GM18867 (cell line): ENCODE measurements at regions not wholly inside any gene's neighbourhood (a gene's known extent, or its start where the extent isn't known, plus 50 kb on each side); places are given as distances from the start of the nearest gene placed in this dataset.
"Not testable (repeated sequence)": the region's sequence is repeated elsewhere in the genome, so short reads cannot be mapped to it uniquely, and the experiment has no call there.

Source experiments
- ATAC-seq: cut with Tn5 transposase; IDR thresholded peaks from one replicate; pipeline ENCODE4 v1.9.1; 2021; ENCODE audit warnings: mild to moderate bottlenecking, moderate library complexity; ENCODE audit not compliant: unreplicated experiment

DNA sequence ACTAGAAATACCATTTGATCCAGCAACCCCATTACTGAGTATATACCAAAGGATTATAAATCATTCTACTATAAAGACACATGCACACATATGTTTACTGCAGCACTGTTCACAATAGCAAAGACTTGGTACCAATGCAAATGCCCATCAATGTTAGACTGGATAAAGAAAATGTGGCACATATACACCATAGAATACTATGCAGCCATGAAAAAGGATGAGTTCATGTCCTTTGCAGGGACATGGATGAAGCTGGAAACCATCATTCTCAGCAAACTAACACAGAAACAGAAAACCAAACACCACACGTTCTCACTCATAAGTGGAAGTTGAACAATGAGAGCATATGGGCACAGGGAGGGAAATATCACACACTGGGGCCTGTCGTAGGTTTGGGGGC, 106.0 kb downstream of the SPATA18 start:
- ATAC-seq: not testable (repeated sequence)

DNA sequence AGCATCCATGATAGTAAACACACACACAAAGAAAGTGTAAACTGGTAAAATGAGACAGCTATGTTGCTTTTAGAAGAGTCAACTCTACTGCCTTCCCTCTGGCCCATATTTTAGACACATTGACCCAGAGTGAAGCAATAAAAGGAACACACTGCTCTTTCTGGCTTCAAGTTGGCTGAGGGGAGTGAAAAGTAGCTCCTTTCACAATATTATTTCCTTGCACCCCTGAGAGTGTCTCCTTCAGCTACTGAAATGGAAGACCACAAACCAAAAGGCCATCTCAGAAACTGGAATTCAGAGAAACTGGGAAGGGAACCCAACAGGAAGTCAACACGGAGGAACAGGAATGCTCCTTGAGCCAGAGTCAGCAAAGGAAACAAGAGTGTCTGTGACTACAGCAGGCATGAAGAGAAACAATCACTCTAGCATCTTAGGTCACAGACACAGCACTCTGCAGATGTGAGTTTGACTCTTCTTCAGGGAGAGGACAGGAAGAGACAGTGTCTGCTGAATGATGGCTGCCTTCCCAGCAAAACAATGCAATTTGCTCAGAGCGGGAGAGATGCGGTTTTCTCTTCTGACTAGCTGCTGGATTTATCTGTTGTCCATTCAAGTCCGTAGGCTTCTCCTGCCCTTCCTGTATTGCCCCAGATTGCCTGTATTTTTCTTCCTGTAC, 106.7 kb downstream of the SPATA18 start:
- ATAC-seq: no peak

DNA sequence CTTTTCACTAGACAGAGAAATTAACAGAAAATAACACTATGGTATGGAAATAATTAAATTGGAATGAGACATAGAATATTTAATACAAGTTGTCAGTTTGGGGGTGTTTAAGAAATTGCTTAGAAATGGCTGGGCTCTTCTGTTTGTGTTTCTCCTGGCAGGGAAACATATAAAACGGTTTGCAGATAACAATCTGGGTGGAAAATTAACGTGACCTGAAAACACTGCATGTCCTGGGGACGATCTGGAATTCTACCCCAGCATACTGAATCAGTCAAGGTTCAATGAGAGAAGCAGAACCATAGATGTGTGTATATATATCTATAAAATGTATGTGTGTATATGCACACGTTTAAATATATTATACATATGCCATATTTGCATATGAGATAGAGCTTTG, 109.8 kb downstream of the SPATA18 start:
- ATAC-seq: no peak

DNA sequence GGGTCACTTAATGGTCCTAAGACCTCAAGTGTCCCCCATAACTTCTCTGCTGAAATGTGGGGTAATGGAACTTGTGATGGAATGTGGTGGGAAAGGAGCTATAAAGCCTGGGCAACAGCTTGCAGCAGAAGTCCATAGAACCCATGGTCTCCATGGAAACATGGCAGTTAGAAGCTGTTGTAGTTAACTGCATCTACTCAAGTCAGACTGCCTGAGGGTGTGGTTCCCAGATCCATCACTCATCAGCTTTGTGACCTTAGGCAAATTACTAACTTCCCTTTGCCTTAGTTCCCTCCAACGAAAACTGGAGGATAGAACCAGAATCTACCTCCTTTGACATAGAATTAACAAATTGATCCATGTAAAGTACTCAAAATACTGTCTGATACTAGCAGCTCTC, 113.0 kb downstream of the SPATA18 start:
- ATAC-seq: no peak

DNA sequence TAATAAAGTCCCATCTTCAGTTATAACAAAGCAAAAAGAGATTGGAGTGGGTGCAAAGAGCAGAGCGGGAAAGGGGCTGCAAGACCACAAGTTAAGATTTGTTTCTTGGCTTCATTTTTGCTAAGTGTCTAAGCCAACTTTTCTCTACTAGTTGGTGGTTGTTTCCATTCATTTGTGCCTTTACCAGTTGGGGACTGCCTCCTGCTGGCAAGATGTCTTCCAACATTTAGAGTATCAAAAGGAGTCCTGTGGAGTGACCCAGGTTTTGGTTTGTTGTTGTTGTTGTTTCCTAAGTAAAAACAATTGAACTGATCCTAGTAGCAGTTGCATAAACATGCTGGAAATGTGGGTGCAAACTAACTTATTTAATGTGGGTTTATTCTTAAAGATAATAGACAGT, 121.1 kb downstream of the SPATA18 start:
- ATAC-seq: no peak

DNA sequence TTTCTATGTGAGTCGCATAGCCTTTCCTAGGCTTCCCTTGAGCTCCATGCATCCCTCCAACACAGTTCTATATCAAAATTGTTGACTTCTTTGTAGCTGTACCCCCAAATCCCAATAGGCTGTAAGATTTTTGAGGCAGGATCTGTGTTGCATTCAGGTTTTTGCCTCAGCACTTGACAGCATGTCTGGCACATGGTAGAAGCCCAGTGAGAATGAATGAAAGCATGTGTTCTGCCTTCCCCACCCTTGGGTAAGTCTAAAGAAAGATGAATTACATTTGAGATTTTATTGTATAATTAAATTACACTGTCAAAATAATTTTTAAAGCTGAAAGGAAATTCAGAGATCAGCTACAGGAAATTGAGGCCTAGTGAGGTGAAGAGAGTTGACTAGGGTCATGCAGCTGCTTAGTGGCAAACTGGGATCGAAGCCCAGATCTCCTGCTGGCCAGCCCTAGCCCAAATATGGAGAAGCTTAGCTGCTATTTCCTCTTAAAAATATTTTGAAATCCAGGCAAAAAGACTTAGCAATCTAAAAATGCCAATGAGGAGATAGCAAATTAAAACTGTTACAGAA, 122.5 kb downstream of the SPATA18 start:
- ATAC-seq: no peak

DNA sequence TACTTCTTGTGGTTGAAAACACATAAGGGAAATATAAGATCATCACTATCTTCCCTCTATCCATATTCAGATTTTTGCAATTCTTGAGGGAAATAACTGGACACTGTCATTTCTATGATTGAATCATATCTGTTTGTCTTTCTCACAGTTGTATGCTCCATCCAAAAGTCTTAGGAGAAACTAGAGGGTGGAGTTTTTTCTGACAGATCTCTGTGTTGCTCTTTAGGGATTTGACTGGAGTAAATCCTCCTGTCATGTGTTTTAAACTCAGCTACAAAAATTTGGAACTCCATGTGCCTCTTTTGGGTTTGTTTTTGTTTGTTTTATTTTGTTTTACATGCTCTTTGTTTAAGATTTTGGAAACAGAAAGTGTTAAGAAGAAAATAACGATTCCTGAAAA, 136.5 kb downstream of the SPATA18 start:
- no peak for ATAC-seq

DNA sequence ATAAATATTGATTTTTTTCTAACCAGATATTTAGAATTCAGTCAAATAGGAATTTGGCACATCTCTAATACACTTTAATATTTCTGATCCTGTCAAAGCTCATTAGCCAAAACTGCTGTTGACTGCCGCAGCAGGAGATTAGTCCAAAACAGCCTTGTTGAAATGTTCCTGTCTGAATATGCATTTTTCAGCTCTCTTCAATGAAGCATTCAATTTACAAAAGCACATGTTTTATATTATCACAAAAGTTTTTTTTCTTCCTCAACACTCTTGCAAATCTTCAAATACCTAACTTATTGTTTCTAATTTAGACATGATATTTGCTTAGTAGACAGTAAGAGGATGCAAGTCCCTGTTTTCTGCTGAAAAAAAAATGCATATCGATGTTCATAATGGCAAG, 140.9 kb downstream of the SPATA18 start:
- no peak for ATAC-seq

DNA sequence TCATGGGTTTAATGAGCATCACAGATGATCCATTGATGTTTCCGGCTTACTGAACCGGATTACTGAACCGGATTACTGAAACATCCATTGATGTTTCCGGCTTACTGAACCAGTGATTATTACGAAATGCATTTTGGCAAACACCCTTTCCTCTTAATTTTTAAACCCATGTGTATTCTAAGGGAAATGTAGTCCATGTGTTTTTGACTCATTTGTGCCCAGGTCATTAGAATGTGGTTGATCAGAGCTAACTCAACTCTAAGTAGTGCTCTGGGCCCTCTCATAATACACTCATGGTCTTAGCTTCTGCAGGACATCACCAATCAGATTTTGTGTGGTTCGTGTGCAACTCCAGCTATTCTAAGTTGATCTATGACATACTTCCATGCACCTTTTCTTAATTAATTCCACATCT, 141.6 kb downstream of the SPATA18 start:
- no peak for ATAC-seq

DNA sequence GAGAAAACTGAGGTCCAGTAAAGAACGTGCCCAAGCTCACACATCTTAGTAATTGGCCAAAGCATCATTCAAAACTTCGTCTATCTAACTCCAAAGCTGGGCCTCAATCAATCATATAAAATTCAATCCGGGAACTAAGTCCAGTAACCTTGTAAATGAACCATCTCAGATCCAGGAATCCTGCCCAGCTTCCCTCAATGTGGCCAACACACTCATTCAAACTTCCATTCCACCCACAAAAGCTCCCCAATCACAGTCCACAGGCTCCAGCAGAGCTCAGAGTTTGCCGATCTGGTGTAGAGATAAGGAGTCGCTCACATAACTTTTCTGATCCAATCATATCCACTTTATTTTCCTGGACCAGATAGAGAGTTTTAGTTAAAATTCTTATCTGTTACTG, 144.8 kb downstream of the SPATA18 start:
- no peak for ATAC-seq

DNA sequence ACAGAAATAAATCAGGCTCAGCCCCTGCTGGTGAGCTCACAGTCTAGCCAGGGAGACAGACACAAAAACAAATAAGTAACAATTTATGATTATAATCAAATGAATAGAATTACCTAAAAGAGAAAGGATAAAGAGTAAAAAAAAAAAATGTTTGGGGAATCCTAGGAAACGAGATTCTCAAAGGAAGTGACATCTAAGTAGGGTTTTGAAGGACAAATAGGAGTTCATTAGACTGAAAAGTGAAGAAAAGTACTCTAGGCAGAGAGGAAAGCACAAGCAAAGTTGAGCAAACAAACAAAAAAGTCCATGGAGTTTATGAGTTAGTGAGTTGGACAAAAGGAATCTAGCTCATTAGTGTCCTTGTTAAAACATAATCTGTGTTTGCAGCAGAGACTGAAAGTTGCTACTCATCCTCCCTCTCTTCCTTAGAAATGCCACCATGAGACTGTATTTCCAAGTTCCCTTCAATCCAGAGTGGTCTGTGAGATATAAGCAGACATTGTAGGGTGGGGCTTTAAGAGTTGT, 145.6 kb downstream of the SPATA18 start:
- ATAC-seq: no peak

DNA sequence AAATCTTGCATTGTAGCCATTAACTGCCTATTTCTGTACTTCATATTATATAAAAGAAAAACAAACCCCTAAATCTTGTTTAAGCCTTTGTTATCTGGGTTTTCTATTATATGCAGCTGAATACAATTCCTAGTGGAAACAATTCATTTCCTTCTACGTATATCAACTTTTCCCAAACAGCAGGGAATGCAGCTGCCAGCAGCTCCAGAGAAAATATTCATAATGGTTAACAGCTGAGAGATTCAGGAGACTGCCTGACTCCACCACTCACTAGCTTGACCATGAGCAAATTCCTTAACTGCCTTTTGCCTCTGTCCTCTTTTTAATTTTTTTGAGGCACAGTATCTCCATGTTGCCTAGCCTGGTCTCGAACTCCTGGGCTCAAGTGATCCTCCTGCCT, 146.2 kb downstream of the SPATA18 start:
- ATAC-seq: no peak

DNA sequence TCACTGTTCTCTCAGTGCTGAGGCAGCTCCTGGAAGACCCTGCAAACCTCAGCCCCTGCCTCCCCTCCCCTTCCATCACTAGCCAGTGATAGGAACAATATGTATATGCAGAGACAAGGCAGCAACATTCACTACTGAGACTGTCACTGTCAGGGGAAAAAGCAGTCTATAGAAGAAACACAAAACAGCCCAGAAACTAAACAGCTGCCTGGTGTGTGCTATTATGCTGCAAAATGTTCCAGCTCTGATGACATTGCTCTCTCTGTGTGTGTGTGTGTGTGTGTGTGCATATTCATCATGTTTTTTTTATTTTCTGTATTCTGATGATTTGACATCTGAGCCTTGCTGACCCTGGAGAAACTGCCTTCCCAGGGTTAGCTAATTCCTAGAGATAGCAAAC, 147.2 kb downstream of the SPATA18 start:
- ATAC-seq: no peak

DNA sequence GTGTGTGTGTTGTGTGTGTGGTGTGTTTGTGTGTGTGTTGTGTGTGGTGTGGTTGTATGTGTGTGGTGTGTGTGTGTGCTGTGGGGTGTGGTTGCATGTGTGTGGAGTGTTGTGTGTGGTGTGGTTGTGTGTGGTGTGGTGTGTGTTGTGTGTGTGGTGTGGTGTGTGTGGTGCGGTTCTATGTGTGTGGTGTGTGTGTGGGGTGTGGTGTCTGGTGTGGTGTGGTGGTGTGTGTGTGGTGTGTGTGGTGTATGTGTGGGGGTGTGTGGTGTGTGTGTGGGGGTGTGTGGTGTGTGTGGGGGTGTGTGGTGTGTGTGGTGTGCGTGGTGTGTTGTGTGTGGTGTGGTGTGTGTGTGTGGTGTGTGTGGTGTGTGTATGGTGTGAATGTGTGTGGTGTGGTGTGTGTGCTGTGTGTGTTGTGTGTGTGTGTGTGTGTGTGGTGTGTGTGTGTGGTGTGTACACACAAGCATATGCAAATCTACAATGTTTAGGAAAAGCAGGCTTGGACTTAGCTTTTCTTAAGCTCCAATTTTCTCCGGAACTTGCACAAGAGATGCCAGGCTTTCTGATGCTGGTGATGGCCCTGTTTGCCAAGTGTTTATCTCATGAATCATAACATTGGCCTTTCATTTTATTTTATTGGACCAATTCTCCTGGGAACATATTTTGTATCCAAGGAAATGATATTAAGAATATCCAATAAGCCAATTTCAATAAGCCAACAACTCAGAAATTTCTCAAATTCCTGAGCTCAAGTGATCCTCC, 148.7 kb downstream of the SPATA18 start:
- no peak for ATAC-seq

DNA sequence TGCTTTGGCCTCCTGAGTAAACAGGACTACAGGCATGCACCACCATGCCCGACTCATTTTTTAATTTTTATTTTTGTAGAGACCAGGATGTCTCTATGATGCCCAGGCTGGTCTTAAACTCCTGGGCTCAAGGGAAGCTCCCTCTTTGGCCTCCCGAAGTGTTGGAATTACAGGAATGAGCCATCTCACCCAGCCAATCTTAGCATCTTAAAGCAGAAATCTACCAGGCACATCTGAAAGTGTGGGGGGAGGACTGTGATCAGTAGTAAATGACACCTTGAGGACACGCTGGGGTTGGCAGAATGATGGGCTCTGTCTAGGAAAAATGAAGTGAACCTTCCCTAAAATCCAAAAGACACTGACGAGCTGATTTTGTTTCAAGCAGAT, 149.2 kb downstream of the SPATA18 start:
- no peak for ATAC-seq

DNA sequence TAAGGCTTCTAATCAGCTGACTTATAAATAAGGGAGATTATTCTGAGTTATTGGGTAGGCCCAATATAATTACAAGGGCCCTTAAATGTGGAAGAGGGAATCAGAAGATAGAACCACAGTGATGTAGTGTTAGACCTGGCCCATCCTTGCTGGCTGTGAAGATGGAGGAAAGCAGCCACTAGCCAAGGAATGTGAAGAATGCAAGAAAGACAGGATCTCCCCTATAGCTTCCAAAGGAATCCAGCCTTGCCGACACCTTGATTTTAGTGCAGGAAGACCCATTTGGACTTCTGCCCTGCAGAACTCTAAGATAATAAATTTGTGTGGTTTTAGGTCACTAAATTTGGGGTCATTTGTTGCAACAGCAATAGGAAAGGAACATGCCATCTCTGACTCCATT, 150.6 kb downstream of the SPATA18 start:
- ATAC-seq: no peak

DNA sequence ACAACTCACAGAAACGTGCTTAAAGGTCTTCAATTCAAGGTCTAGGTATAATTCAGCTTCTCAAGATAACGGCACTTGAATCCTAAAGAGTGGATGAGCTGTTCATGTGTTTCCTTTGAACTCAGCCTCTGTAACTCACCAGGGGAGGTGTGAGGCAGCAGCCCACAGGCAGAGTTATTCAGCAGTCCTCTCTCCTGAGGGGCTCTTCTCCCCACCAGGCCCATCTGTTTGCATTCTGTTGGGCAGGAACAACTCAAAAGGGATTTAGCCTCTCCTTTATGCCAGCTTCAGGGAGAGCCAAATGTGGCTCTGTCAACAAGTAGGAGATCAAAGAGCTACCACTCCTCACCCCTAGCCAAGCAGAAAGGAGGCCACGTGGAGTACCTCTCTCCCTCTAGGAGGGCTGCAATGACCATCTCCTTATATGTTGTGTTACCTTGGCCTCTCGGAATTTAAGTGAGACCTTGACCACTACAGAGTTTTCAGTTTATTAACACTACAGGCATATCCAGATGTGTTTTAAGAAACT, 151.2 kb downstream of the SPATA18 start:
- no peak for ATAC-seq

DNA sequence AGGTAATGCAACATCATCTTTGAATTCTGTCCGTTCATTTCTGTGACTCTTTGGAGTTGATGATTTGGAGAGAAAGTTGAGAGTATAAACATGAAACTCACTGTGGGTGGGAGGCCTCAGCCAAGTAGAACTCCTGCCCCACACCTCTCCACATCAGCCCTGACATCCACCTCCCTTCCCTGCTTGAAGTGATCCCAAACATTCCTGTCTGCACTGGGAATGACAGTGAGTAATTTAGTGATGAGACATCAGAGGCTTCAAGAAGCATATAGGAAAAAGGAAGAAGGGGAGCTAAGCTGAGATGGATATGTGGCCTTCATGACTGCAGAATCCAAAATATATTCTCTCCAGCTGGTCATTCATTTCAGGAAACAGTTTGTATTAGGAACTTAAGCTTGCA, 151.8 kb downstream of the SPATA18 start:
- no peak for ATAC-seq

DNA sequence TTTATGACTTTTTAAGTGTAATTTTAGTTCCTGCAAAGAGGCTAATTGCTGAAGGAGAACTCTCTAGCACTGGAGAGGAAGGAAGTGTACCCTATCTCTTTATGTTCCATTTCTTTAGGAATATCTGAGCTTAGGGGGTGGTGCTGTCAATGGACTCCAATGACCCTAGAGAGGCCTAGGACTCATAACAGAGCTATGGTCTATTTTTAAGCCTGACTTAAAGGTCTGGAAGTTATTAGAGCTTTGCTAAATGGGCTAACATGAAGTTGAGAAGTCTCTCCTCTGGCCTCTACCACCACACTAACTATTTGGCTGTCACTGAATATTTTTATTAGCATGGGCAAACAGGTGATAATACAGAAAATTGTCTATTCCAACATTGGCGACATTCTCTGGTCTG, 152.2 kb downstream of the SPATA18 start:
- no peak for ATAC-seq

DNA sequence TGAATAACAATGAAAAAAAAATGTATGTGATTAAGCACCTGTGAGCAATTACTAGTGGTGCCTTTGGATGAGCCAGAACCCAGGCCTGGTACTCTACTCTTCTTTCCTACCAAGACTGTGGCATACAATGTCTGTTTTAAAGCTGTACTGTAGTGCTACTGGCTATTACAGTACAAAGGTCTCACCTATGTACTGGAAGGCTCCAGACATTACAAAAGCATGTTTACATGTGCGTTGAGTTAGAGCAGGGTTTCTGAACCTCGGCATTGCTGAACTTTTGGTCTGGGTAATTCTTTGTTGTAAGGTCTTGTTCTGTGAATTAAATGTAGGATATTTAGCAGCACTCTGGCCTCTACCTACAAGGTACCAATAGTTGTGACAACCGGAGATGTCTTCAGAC, 153.8 kb downstream of the SPATA18 start:
- ATAC-seq: no peak

DNA sequence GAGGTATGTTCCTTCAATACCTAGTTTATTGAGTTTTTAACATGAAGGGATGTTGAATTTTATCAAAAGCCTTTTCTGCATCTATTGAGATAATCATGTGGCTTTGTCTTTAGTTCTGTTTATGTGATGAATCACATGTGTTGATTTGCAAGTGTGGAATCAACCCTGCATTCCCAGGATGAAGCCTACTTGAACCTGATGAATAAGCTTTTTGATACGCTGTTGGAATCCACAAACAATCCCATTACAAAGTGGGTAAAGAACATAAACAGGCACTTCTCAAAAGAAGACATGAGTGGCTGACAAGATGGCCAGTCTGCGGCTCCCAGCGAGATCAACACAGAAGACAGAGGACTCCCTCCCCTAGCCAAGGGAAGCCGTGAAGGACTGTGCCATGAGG, 156.0 kb downstream of the SPATA18 start:
- ATAC-seq: not testable (repeated sequence)

DNA sequence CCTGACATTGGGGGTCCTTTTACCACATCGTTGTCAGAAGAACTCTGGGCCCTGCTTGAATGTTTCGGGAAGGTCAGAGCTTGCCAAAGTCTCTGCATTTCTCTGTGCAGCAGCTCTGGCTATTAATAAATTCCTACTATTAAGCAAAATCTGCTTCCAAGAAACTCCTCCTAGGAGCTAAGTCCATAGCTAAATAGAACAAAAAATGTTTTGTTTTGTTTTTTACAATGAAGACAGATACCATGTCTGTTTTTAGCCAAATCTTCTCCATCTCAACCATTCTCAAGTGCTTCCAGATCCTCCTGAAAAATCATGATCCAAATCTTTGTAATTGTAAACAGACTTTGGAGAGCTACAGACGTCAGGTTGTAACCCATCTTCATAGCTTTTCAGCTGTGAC, 161.6 kb downstream of the SPATA18 start:
- ATAC-seq: no peak
